Fibroblast of lung (primary cell): ENCODE measurements at regions not wholly inside any gene's neighbourhood (a gene's known extent, or its start where the extent isn't known, plus 50 kb on each side); places are given as distances from the start of the nearest gene placed in this dataset.

Experiments used
- CTCF ChIP-seq, 2 donors: IDR thresholded peaks in 1 of 2; conservative IDR thresholded peaks in 1 of 2; 1 replicate in 1 of 2; 2 replicates in 1 of 2; pipeline ENCODE4 v1.5.1; 2011 to 2012; ENCODE audit warnings: low read length in 2 of 2, control low read depth in 1 of 2, inconsistent platforms in 1 of 2, low read depth in 1 of 2, mild to moderate bottlenecking in 1 of 2
- EZH2 ChIP-seq: IDR thresholded peaks from 2 replicates; pipeline ENCODE4 v1.5.1; 2012; ENCODE audit warnings: low read length, control low read depth, mild to moderate bottlenecking; ENCODE audit errors: missing control alignments

- TF ChIP-seq CTCF (conservative IDR thresholded peaks at IDR 0.05 in 1 of 2, IDR thresholded peaks at IDR 0.05 in 1 of 2; ENCODE audit: low read depth in 1 of 2, low read length in 2 of 2) (no peak), EZH2 (no peak)
Observed at GRCh38 chr5:43873791-43874190, 270.8 kb downstream of the NNT start.
